ENCODE measurements at regions not wholly inside any gene's neighbourhood (a gene's known extent, or its start where the extent isn't known, plus 50 kb on each side); places are given as distances from the start of the nearest gene placed in this dataset.
"Not testable (repeated sequence)": the region's sequence is repeated elsewhere in the genome, so short reads cannot be mapped to it uniquely, and the experiment has no call there.

- TF ChIP-seq CTCF, POLR2A (IDR thresholded peaks at IDR 0.05): not testable (repeated sequence)
Observed at GRCh38 chr7:75235827-75236167, 143.4 kb downstream of the GTF2IRD2B start.
